A673 (cell line): ENCODE measurements at regions not wholly inside any gene's neighbourhood (a gene's known extent, or its start where the extent isn't known, plus 50 kb on each side); places are given as distances from the start of the nearest gene placed in this dataset.

Source experiments
- CTCF ChIP-seq: fragments of 300-800, 200-600 bp; sonication (generic); conservative IDR thresholded peaks from 2 replicates; pipeline ENCODE4 v1.5.1; 2017; ENCODE audit warnings: low read depth, mild to moderate bottlenecking, antibody characterized with exemption, low read length, moderate library complexity, mixed read lengths
- EZH2 ChIP-seq: fragments of 200-600 bp; sonication (generic); IDR thresholded peaks from 2 replicates; pipeline ENCODE4 v1.6.1; 2017; ENCODE audit warnings: borderline replicate concordance, low read depth, mild to moderate bottlenecking, mixed read lengths, antibody characterized with exemption, low read length; ENCODE audit not compliant: poor library complexity, severe bottlenecking

GRCh38 chr4:74874753-74875367 lies 58.1 kb upstream of the PARM1 start:
- TF ChIP-seq EZH2 (no peak), CTCF (peak; percentile 70)
